ENCODE measurements at regions not wholly inside any gene's neighbourhood (a gene's known extent, or its start where the extent isn't known, plus 50 kb on each side); places are given as distances from the start of the nearest gene placed in this dataset.

GRCh38 chr9:38164659-38165221, 95.7 kb upstream of the SHB start:
- H2BK5ac ChIP-seq (ENCODE audit: low read depth, low read length), result no peak overlapping the region
- ChIA-PET POLR2A (ENCODE audit: partially characterized antibody) (no interaction called here), CTCF (ENCODE audit: partially characterized antibody) (interaction anchor here (0.6 to 2.1 kb wide), 9 partner anchors 10 to 251 kb away, joined by 3 to 8 read pairs (median 3); no protein-coding TSS in a partner anchor)
- no peak overlapping the region for H2BK12ac ChIP-seq (ENCODE audit: low read depth, low read length)
- H3K4me3 ChIP-seq (ENCODE audit: extremely low read depth in 1 of 4, insufficient read depth in 2 of 4, low read depth in 3 of 4, low read length in 4 of 4), result no peak overlapping the region
- no peak overlapping the region for H3K4me2 ChIP-seq (ENCODE audit: insufficient read depth in 1 of 2, low read depth in 2 of 2, low read length in 2 of 2)
- H4K8ac ChIP-seq (ENCODE audit: extremely low read depth, insufficient read depth, low read length), result no peak overlapping the region
- H2BK20ac ChIP-seq (ENCODE audit: low read length), result no peak overlapping the region
- no peaks in the 10 kb centered on the region for H3K79me2 ChIP-seq (ENCODE audit: control insufficient read depth in 1 of 2, insufficient read depth in 2 of 2, low read length in 2 of 2)
- H2BK120ac ChIP-seq (replicated peaks; ENCODE audit: low read depth, low read length), result no peak overlapping the region
- no peak overlapping the region for H2AFZ ChIP-seq (ENCODE audit: low read length)
- 91 to 100% methylated on average over 1 to 8 of the region's 9 CpGs for WGBS, 2 experiments (ENCODE audit: extremely low coverage in 1 of 2, insufficient coverage in 1 of 2, insufficient read length in 1 of 2, insufficient replicate concordance in 2 of 2, low coverage in 1 of 2, low lambda C conversion rate in 2 of 2, missing lambda C conversion rate in 1 of 2)
- H3K18ac ChIP-seq (ENCODE audit: extremely low read depth, low read length), result no peak overlapping the region
- no peaks in the 10 kb centered on the region for H3K9me3 ChIP-seq (ENCODE audit: insufficient read depth in 2 of 2, low read depth in 1 of 2, low read length in 1 of 2)
- no peak overlapping the region for H4K5ac ChIP-seq (ENCODE audit: insufficient read length, low read depth, low read length)
- H4K20me1 ChIP-seq (replicated peaks in 1 of 2; ENCODE audit: control insufficient read depth in 1 of 2, insufficient read depth in 2 of 2, low read length in 2 of 2), result no peaks in the 10 kb centered on the region
- no peak overlapping the region for H2AK5ac ChIP-seq (ENCODE audit: low read depth, low read length)
- no peaks in the 10 kb centered on the region for H3K27me3 ChIP-seq (replicated peaks in 1 of 4; ENCODE audit: control insufficient read depth in 3 of 4, extremely low read depth in 1 of 4, insufficient read depth in 3 of 4, low read length in 3 of 4)
- no peaks in the 10 kb centered on the region for H3K4me1 ChIP-seq (replicated peaks in 1 of 4; ENCODE audit: control insufficient read depth in 3 of 4, insufficient read depth in 4 of 4, low read length in 3 of 4)
- no peak overlapping the region for H2BK15ac ChIP-seq (ENCODE audit: low read length)
- FAIRE-seq (no peak), DNase-seq (ENCODE audit: low read depth in 1 of 2, low spot score in 2 of 2) (peak in 1 of 2 experiments; percentile 14)
- no peaks in the 10 kb centered on the region for H3K36me3 ChIP-seq (ENCODE audit: control insufficient read depth in 2 of 4, insufficient read depth in 4 of 4, low read length in 3 of 4)
- no peak overlapping the region for H3K27ac ChIP-seq (ENCODE audit: low read depth, low read length)
- no peak overlapping the region for H3K14ac ChIP-seq (ENCODE audit: insufficient read length)
- no peak overlapping the region for H3K4ac ChIP-seq (replicated peaks; ENCODE audit: insufficient read length, low read depth, low read length)
- H3K23me2 ChIP-seq (ENCODE audit: low read depth, low read length), result no peaks in the 10 kb centered on the region
- H3K79me1 ChIP-seq (ENCODE audit: low read depth, low read length), result no peaks in the 10 kb centered on the region
- no peak overlapping the region for H3K9ac ChIP-seq (replicated peaks in 1 of 4; ENCODE audit: extremely low read depth in 1 of 4, low read depth in 3 of 4, low read length in 3 of 4)
- no peak overlapping the region for H3K56ac ChIP-seq (replicated peaks; ENCODE audit: insufficient read length, low read depth, low read length)
- H4K91ac ChIP-seq (replicated peaks; ENCODE audit: insufficient read length, low read length), result no peak overlapping the region
- no peak overlapping the region for H3K23ac ChIP-seq (ENCODE audit: insufficient read length)
- no peak for TF ChIP-seq SUZ12 (IDR thresholded peaks at IDR 0.05; ENCODE audit: low read length)
- no peak for TF ChIP-seq RFX5 (IDR thresholded peaks at IDR 0.05; ENCODE audit: borderline replicate concordance, low read depth, low read length)
- TF ChIP-seq SP2 (IDR thresholded peaks at IDR 0.05; ENCODE audit: low read length), result no peak
- no peak for TF ChIP-seq HDAC6 (IDR thresholded peaks at IDR 0.05; ENCODE audit: low read depth, low read length)
- TF ChIP-seq ATF3 (IDR thresholded peaks at IDR 0.05; ENCODE audit: insufficient read depth, low read depth, low read length), result no peak
- TF ChIP-seq CTBP2 (IDR thresholded peaks at IDR 0.05; ENCODE audit: borderline replicate concordance, insufficient read depth, insufficient read length, low read length), result no peak
- no peak for TF ChIP-seq CEBPB (IDR thresholded peaks at IDR 0.05; ENCODE audit: low read depth, low read length)
- TF ChIP-seq TCF12 (IDR thresholded peaks at IDR 0.05; ENCODE audit: low read depth, low read length), result no peak
- no peak for TF ChIP-seq CHD2 (IDR thresholded peaks at IDR 0.05; ENCODE audit: low read length)
- no peak for TF ChIP-seq KDM4A (IDR thresholded peaks at IDR 0.05; ENCODE audit: low read depth, low read length, severe bottlenecking)
- TF ChIP-seq CTCF (IDR thresholded peaks at IDR 0.05; ENCODE audit: control extremely low read depth in 1 of 3, insufficient read depth in 1 of 3, low read depth in 1 of 3, low read length in 3 of 3), result no peak
- no peak for TF ChIP-seq NRF1 (IDR thresholded peaks at IDR 0.05; ENCODE audit: low read depth, low read length)

All from H1 (cell line).